Ovary (tissue), 7 donors: ENCODE measurements at regions not wholly inside any gene's neighbourhood (a gene's known extent, or its start where the extent isn't known, plus 50 kb on each side); places are given as distances from the start of the nearest gene placed in this dataset.

Source experiments
- DNase-seq, 5 donors: peaks; one replicate each; pipeline ENCODE4 v3.0.0-alpha.2; 2019 to 2020
- H3K27ac ChIP-seq, 2 donors: fragments of 200-600 bp; one replicate each; pipeline versions ENCODE4 v1.5.1 to v1.8.0; 2019 to 2022
- H3K27me3 ChIP-seq: fragments of 200-600 bp; one replicate; pipeline ENCODE4 v1.8.0; 2022
- H3K36me3 ChIP-seq: fragments of 200-600 bp; sonication (generic); one replicate; pipeline ENCODE4 v1.5.1; 2019
- H3K4me1 ChIP-seq: one replicate; pipeline ENCODE4 v1.8.1; 2013; ENCODE audit warnings: mild to moderate bottlenecking, moderate library complexity; ENCODE audit not compliant: insufficient read depth
- H3K4me3 ChIP-seq: fragments of 200-600 bp; sonication (generic); one replicate; pipeline ENCODE4 v1.5.1; 2017
- H3K9me3 ChIP-seq, 2 donors: fragments of 200-600 bp in 1 of 2; sonication (generic) in 1 of 2; one replicate each; pipeline versions ENCODE4 v1.5.1 to v1.8.1; 2013 to 2019; ENCODE audit warnings: mild to moderate bottlenecking in 1 of 2, moderate library complexity in 1 of 2
- CTCF ChIP-seq, 3 donors: fragments of 450-650 bp in 2 of 3; fragments of 200-600 bp in 1 of 3; IDR thresholded peaks; one replicate each; pipeline versions ENCODE4 v1.5.1 to v1.8.0; 2016 to 2022; ENCODE audit warnings: antibody characterized with exemption in 3 of 3, mild to moderate bottlenecking in 1 of 3
- EP300 ChIP-seq: sonication (generic); formaldehyde crosslinking; IDR thresholded peaks from one replicate; pipeline ENCODE4 v1.6.1; 2017; ENCODE audit warnings: antibody characterized with exemption
- POLR2A ChIP-seq: fragments of 450-650 bp; IDR thresholded peaks from one replicate; pipeline ENCODE4 v1.6.1; 2017; ENCODE audit warnings: antibody characterized with exemption, mild to moderate bottlenecking, moderate library complexity
- WGBS, 3 donors: extraction: QIAGEN DNeasy Blood & Tissue Kit in 1 of 3; methylation state at CpG; one replicate each; pipeline versions ENCODE4 v1.1.5 to v1.1.7; 2013 to 2017; 5-methylcytosine and 5-hydroxymethylcytosine counted together
- intact Hi-C, 4 donors: fragments of 100-400 bp; cut with DNase I; formaldehyde crosslinking; loops; one replicate each; pipeline versions ENCODE4 v1.11.0 to v1.15.1; 2022 to 2023
- donor health status: DM: no; HTN: no; CAD: no; lungs with moderate emphysema.
- donor health status: DM: no; HTN: no; CAD: no.
- donor health status: Bipolar disorder and iron deficiency.
- donor health status: DM: no; HTN: no; CAD: no.
- donor health status: DM: yes; HTN: yes; CAD: no.

- no peak for TF ChIP-seq CTCF (IDR thresholded peaks at IDR 0.05)
- no peak for TF ChIP-seq EP300
- TF ChIP-seq POLR2A = no peak
- 74 to 76% (median 74%) methylated on average over 10 of the region's 10 CpGs for WGBS, 3 donors
- Histone ChIP-seq H3K4me1 (no peaks in the 10 kb centered on the region), H3K4me3 (no peak overlapping the region), H3K27me3 (no peaks in the 10 kb centered on the region), H3K9me3 (no peaks in the 10 kb centered on the region), H3K36me3 (no peaks in the 10 kb centered on the region), H3K27ac (no peak overlapping the region)
- intact Hi-C loops = no loop called here
- no peak for DNase-seq
Observed at GRCh38 chr4:24705016-24705753, 90.2 kb upstream of the SOD3 start.

- Histone ChIP-seq H3K9me3 (no peaks in the 10 kb centered on the region), H3K27ac (no peak overlapping the region), H3K4me1 (no peaks in the 10 kb centered on the region), H3K27me3 (no peaks in the 10 kb centered on the region), H3K4me3 (no peak overlapping the region), H3K36me3 (no peaks in the 10 kb centered on the region)
- DNase-seq = no peak
- no peak for TF ChIP-seq EP300
- TF ChIP-seq CTCF (IDR thresholded peaks at IDR 0.05) = no peak
- no peak for TF ChIP-seq POLR2A
- 48 to 67% (median 49%) methylated on average over 2 of the region's 2 CpGs for WGBS, 3 donors
- intact Hi-C loops = no loop called here
Observed at GRCh38 chr4:24713604-24714003, 81.8 kb upstream of the SOD3 start.

- Histone ChIP-seq H3K27me3 (no peaks in the 10 kb centered on the region), H3K36me3 (no peaks in the 10 kb centered on the region), H3K4me3 (no peak overlapping the region), H3K4me1 (no peaks in the 10 kb centered on the region), H3K9me3 (no peaks in the 10 kb centered on the region), H3K27ac (no peak overlapping the region)
- TF ChIP-seq EP300 (no peak), CTCF (IDR thresholded peaks at IDR 0.05) (no peak), POLR2A (no peak)
- intact Hi-C loops = no loop called here
- WGBS, 3 donors = 18 to 30% (median 20%) methylated on average over 5 of the region's 5 CpGs
- DNase-seq = no peak
Observed at GRCh38 chr4:24719615-24720014, 75.8 kb upstream of the SOD3 start.

- Histone ChIP-seq H3K4me3 (no peak overlapping the region), H3K9me3 (no peaks in the 10 kb centered on the region), H3K27ac (no peak overlapping the region), H3K4me1 (no peaks in the 10 kb centered on the region), H3K27me3 (no peaks in the 10 kb centered on the region), H3K36me3 (no peaks in the 10 kb centered on the region)
- intact Hi-C loops = no loop called here
- DNase-seq = no peak
- TF ChIP-seq CTCF (IDR thresholded peaks at IDR 0.05) = no peak
- no peak for TF ChIP-seq POLR2A
- TF ChIP-seq EP300 = no peak
- 32 to 61% (median 56%) methylated on average over 1 of the region's 1 CpG for WGBS, 3 donors
Observed at GRCh38 chr4:24720436-24720835, 74.9 kb upstream of the SOD3 start.
